ENCODE measurements at regions not wholly inside any gene's neighbourhood (a gene's known extent, or its start where the extent isn't known, plus 50 kb on each side); places are given as distances from the start of the nearest gene placed in this dataset.

DNA sequence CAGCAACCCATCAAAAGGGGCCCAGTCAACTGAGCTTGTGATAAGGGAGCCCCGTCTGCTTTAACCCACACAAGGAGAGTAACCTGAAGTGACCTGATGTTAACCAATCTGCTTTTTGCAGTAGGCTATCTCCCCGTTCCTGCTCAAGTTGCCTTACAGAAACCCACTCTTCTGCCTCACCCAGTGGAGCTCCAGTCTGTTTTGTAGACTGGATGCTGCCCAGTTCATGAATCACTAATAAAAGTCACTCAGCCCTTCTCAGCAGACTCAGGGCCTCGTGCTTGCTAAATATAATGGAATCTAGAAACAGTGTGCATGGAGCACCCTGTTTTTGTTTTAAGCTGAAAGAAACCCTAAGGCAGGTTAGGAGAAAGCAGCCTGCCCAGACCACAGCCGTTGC lies 312.3 kb downstream of the FBXW7 start:
- Histone ChIP-seq H2AFZ (ENCODE audit: low read length) (no peak overlapping the region), H3T11ph (ENCODE audit: low read length) (no peak overlapping the region)
- no peaks in the 10 kb centered on the region for H3K27me3 Mint-ChIP-seq (ENCODE audit: low read depth)

More for the DNA sequence above, 312.3 kb downstream of the FBXW7 start:
- no peak overlapping the region for H3K4me2 ChIP-seq (ENCODE audit: insufficient read depth, insufficient read length, low read length)
- H3K79me1 ChIP-seq (ENCODE audit: insufficient read depth, low read depth, low read length, poor library complexity, severe bottlenecking), result no peaks in the 10 kb centered on the region
- H3K23ac ChIP-seq (ENCODE audit: insufficient read length, low read depth, low read length), result no peak overlapping the region
- no peak overlapping the region for H4K5ac ChIP-seq (ENCODE audit: insufficient read length, low read depth, low read length)
- no peak overlapping the region for H2BK120ac ChIP-seq (ENCODE audit: low read depth, low read length, poor library complexity, severe bottlenecking)
- H3K4me3 Mint-ChIP-seq, result no peak overlapping the region
- no peak overlapping the region for H3K14ac ChIP-seq (ENCODE audit: insufficient read depth, low read length)
- no peaks in the 10 kb centered on the region for H4K20me1 ChIP-seq (ENCODE audit: control insufficient read depth, insufficient read depth, insufficient read length)
- H3K27ac ChIP-seq (ENCODE audit: insufficient read length, low read depth, low read length), result no peak overlapping the region
- no peaks in the 10 kb centered on the region for H3K23me2 ChIP-seq (ENCODE audit: insufficient read length, low read depth, low read length, poor library complexity, severe bottlenecking)
- TF ChIP-seq, protein P1, sequence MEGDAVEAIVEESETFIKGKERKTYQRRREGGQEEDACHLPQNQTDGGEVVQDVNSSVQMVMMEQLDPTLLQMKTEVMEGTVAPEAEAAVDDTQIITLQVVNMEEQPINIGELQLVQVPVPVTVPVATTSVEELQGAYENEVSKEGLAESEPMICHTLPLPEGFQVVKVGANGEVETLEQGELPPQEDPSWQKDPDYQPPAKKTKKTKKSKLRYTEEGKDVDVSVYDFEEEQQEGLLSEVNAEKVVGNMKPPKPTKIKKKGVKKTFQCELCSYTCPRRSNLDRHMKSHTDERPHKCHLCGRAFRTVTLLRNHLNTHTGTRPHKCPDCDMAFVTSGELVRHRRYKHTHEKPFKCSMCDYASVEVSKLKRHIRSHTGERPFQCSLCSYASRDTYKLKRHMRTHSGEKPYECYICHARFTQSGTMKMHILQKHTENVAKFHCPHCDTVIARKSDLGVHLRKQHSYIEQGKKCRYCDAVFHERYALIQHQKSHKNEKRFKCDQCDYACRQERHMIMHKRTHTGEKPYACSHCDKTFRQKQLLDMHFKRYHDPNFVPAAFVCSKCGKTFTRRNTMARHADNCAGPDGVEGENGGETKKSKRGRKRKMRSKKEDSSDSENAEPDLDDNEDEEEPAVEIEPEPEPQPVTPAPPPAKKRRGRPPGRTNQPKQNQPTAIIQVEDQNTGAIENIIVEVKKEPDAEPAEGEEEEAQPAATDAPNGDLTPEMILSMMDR (conservative IDR thresholded peaks at IDR 0.05), result no peak
- no peak overlapping the region for H2BK5ac ChIP-seq (ENCODE audit: insufficient read length, low read length)
- no peak overlapping the region for H3K56ac ChIP-seq (ENCODE audit: insufficient read length, low read depth, low read length)
- H3K79me2 ChIP-seq (ENCODE audit: insufficient read depth, low read length), result no peaks in the 10 kb centered on the region
- no peak overlapping the region for H4K8ac ChIP-seq (replicated peaks; ENCODE audit: insufficient read length, low read depth, low read length)
- peaks cover 11 to 12% of the 10 kb centered on the region in 2 experiments; a peak in 3 of 4 replicates for H3K4me1 Mint-ChIP-seq
- H3K9ac ChIP-seq (ENCODE audit: extremely low read depth, insufficient read length, low read length), result no peak overlapping the region
- no peak overlapping the region for H2BK12ac ChIP-seq (ENCODE audit: insufficient read length, low read depth, low read length)
- H2BK20ac ChIP-seq (ENCODE audit: low read depth, low read length, poor library complexity, severe bottlenecking), result no peak overlapping the region
- H2BK15ac ChIP-seq (ENCODE audit: low read depth, low read length), result no peak overlapping the region
- no CpG with 5 or more reads among the region's 4 CpGs for WGBS (ENCODE audit: extremely low coverage, insufficient read length, low lambda C conversion rate)
- no peaks in the 10 kb centered on the region for H3K27me3 ChIP-seq (ENCODE audit: insufficient read depth, low read length)
- no peaks in the 10 kb centered on the region; a peak in 1 of 5 replicates for H3K9me3 Mint-ChIP-seq
- H3K36me3 Mint-ChIP-seq (ENCODE audit: insufficient read depth in 1 of 3, low read depth in 3 of 3), result no peaks in the 10 kb centered on the region
- H3K4me1 ChIP-seq (ENCODE audit: insufficient read depth, low read length), result no peaks in the 10 kb centered on the region
- H4K91ac ChIP-seq (ENCODE audit: insufficient read length, low read depth, low read length), result no peak overlapping the region
- no peak overlapping the region for H2AK5ac ChIP-seq (ENCODE audit: insufficient read length, low read length)
- H3K18ac ChIP-seq (ENCODE audit: insufficient read length, low read depth, low read length), result no peak overlapping the region
- H3K4ac ChIP-seq (ENCODE audit: low read depth, low read length), result no peak overlapping the region
- no peak overlapping the region for H3K27ac Mint-ChIP-seq
- H3K9me3 ChIP-seq (ENCODE audit: control insufficient read depth, low read depth, low read length), result no peaks in the 10 kb centered on the region
- no peak for DNase-seq
